RKO (cell line): ENCODE measurements at regions not wholly inside any gene's neighbourhood (a gene's known extent, or its start where the extent isn't known, plus 50 kb on each side); places are given as distances from the start of the nearest gene placed in this dataset.
A peak's percentile ranks its signal among the peaks of the same experiment; 100 is the strongest.
"Not testable (repeated sequence)": the region's sequence is repeated elsewhere in the genome, so short reads cannot be mapped to it uniquely, and the experiment has no call there.

ENCODE experiments used
- DNase-seq: peaks from one replicate; pipeline ENCODE4 v3.0.0-alpha.2; 2016; ENCODE audit warnings: low spot score

- no peak for DNase-seq
These were observed 365.5 kb downstream of the CXXC4 start for GRCh38 chr4:104129243-104129642.

GRCh38 chr4:104128850-104129213, 365.9 kb downstream of the CXXC4 start:
- DNase-seq = no peak

GRCh38 chr4:104128031-104128849, 366.5 kb downstream of the CXXC4 start:
- DNase-seq = no peak

GRCh38 chr4:104123021-104123420, 371.7 kb downstream of the CXXC4 start:
- DNase-seq = no peak

GRCh38 chr4:104117776-104118175, 376.9 kb downstream of the CXXC4 start:
- DNase-seq = no peak

GRCh38 chr4:104113850-104114249, 380.8 kb downstream of the CXXC4 start:
- no peak for DNase-seq

GRCh38 chr4:104099141-104099540, 379.4 kb upstream of the TACR3 start:
- no peak for DNase-seq

GRCh38 chr4:104093247-104093646, 373.5 kb upstream of the TACR3 start:
- DNase-seq = no peak

GRCh38 chr4:104073229-104073628, 353.4 kb upstream of the TACR3 start:
- DNase-seq = no peak

- DNase-seq = no peak
These were observed 346.7 kb upstream of the TACR3 start for GRCh38 chr4:104066533-104066932.

- DNase-seq = peak; percentile 54
These were observed 345.1 kb upstream of the TACR3 start for GRCh38 chr4:104064646-104065577.

- no peak for DNase-seq
These were observed 343.6 kb upstream of the TACR3 start for GRCh38 chr4:104063341-104063740.

- no peak for DNase-seq
These were observed 324.6 kb upstream of the TACR3 start for GRCh38 chr4:104044369-104044768.

GRCh38 chr4:104032896-104033295, 313.1 kb upstream of the TACR3 start:
- no peak for DNase-seq

GRCh38 chr4:104025251-104025650, 305.5 kb upstream of the TACR3 start:
- DNase-seq = no peak

- DNase-seq = no peak
These were observed 303.0 kb upstream of the TACR3 start for GRCh38 chr4:104022831-104023230.

- no peak for DNase-seq
These were observed 302.4 kb upstream of the TACR3 start for GRCh38 chr4:104022226-104022625.

- no peak for DNase-seq
These were observed 300.9 kb upstream of the TACR3 start for GRCh38 chr4:104020641-104021040.

- no peak for DNase-seq
These were observed 297.4 kb upstream of the TACR3 start for GRCh38 chr4:104017213-104017612.

- peak; percentile 39 for DNase-seq
These were observed 295.9 kb upstream of the TACR3 start for GRCh38 chr4:104015680-104016079.

GRCh38 chr4:104010722-104011121, 290.9 kb upstream of the TACR3 start:
- no peak for DNase-seq

GRCh38 chr4:104002318-104002717, 282.5 kb upstream of the TACR3 start:
- not testable (repeated sequence) for DNase-seq

GRCh38 chr4:103998756-103999155, 279.0 kb upstream of the TACR3 start:
- DNase-seq = no peak
